GM18526 (cell line): ENCODE measurements at regions not wholly inside any gene's neighbourhood (a gene's known extent, or its start where the extent isn't known, plus 50 kb on each side); places are given as distances from the start of the nearest gene placed in this dataset.

Source experiments
- POLR2A ChIP-seq: IDR thresholded peaks from 3 replicates; pipeline ENCODE4 v1.6.1; 2011; ENCODE audit not compliant: insufficient read length; ENCODE audit errors: extremely low read depth

GRCh38 chr6:105596284-105596755, 193.4 kb upstream of the PREP start:
- TF ChIP-seq POLR2A, result no peak

- no peak for TF ChIP-seq POLR2A
These were observed 192.9 kb upstream of the PREP start for GRCh38 chr6:105595829-105596228.

GRCh38 chr6:105594821-105595220, 191.9 kb upstream of the PREP start:
- no peak for TF ChIP-seq POLR2A

GRCh38 chr6:105593805-105594671, 191.2 kb upstream of the PREP start:
- TF ChIP-seq POLR2A, result no peak

GRCh38 chr6:105593056-105593690, 190.3 kb upstream of the PREP start:
- TF ChIP-seq POLR2A, result no peak

- no peak for TF ChIP-seq POLR2A
These were observed 189.4 kb upstream of the PREP start for GRCh38 chr6:105592329-105592728.

- no peak for TF ChIP-seq POLR2A
These were observed 188.2 kb upstream of the PREP start for GRCh38 chr6:105591053-105591452.

- no peak for TF ChIP-seq POLR2A
These were observed 185.3 kb upstream of the PREP start for GRCh38 chr6:105588123-105588710.

- no peak for TF ChIP-seq POLR2A
These were observed 184.7 kb upstream of the PREP start for GRCh38 chr6:105587349-105588122.

GRCh38 chr6:105578179-105578707, 175.4 kb upstream of the PREP start:
- TF ChIP-seq POLR2A, result no peak

- no peak for TF ChIP-seq POLR2A
These were observed 170.7 kb upstream of the PREP start for GRCh38 chr6:105573556-105573955.

- TF ChIP-seq POLR2A, result no peak
These were observed 170.3 kb upstream of the PREP start for GRCh38 chr6:105573138-105573537.

GRCh38 chr6:105570416-105570815, 167.5 kb upstream of the PREP start:
- no peak for TF ChIP-seq POLR2A

- no peak for TF ChIP-seq POLR2A
These were observed 166.8 kb upstream of the PREP start for GRCh38 chr6:105569706-105570105.

- TF ChIP-seq POLR2A, result no peak
These were observed 165.9 kb upstream of the PREP start for GRCh38 chr6:105568751-105569150.
